Activated CD8-positive, alpha-beta T cell treated with anti-CD3 and anti-CD28 coated beads for 36 hours (primary cell): ENCODE measurements at regions not wholly inside any gene's neighbourhood (a gene's known extent, or its start where the extent isn't known, plus 50 kb on each side); places are given as distances from the start of the nearest gene placed in this dataset.

Experiments used
- ATAC-seq: fragments of 200-7000 bp; cut with Tn5 transposase; one replicate; pipeline ENCODE4 v1.10.0; 2021; ENCODE audit warnings: mild to moderate bottlenecking, moderate library complexity
- CTCF ChIA-PET: fragments of 350-600 bp; sonication (Branson Sonifier 250); formaldehyde crosslinking; loops from one replicate; lab custom pipeline; 2021; ENCODE audit warnings: antibody characterized with exemption; lab: Charles Lee
- POLR2A ChIA-PET: fragments of 350-600 bp; sonication (Branson Sonifier 250); formaldehyde crosslinking; loops from one replicate; lab custom pipeline; 2021; ENCODE audit warnings: antibody characterized with exemption; lab: Charles Lee
- DNase-seq: peaks from one replicate; pipeline ENCODE4 v3.0.0-alpha.2; 2020
- H3K27ac Mint-ChIP-seq: one replicate; pipeline ENCODE4 v1.8.0; 2021; ENCODE audit warnings: mild to moderate bottlenecking, mixed read lengths
- H3K27me3 Mint-ChIP-seq: one replicate; pipeline ENCODE4 v1.8.0; 2021; ENCODE audit warnings: mixed read lengths
- H3K36me3 Mint-ChIP-seq: one replicate; pipeline ENCODE4 v1.8.0; 2021; ENCODE audit warnings: low read depth, mixed read lengths
- H3K4me1 Mint-ChIP-seq: one replicate; pipeline ENCODE4 v1.8.0; 2021; ENCODE audit warnings: low read depth, mixed read lengths
- H3K4me3 Mint-ChIP-seq: one replicate; pipeline ENCODE4 v1.8.0; 2021; ENCODE audit warnings: mild to moderate bottlenecking, moderate library complexity, mixed read lengths
- H3K9me3 Mint-ChIP-seq: one replicate; pipeline ENCODE4 v1.8.0; 2021; ENCODE audit warnings: mixed read lengths
- intact Hi-C: fragments of 100-400 bp; cut with micrococcal nuclease; formaldehyde crosslinking; loops from one replicate; pipeline ENCODE4 v1.10.0; 2022
- TF ChIP-seq, protein P1 (sequence below): fragments of 200-600 bp; IDR thresholded peaks from one replicate; pipeline ENCODE4 v1.8.0; 2022; ENCODE audit warnings: antibody characterized with exemption, mild to moderate bottlenecking

GRCh38 chr1:83742446-83742845 lies 256.5 kb downstream of the TTLL7 start:
- ATAC-seq, result no peak
- DNase-seq, result no peak
- ChIA-PET POLR2A (no interaction called here), CTCF (no interaction called here)
- intact Hi-C loops, result no loop called here
- H3K27me3 Mint-ChIP-seq, result no peaks in the 10 kb centered on the region
- no peaks in the 10 kb centered on the region for H3K9me3 Mint-ChIP-seq
- no peak overlapping the region for H3K27ac Mint-ChIP-seq
- H3K4me1 Mint-ChIP-seq, result no peaks in the 10 kb centered on the region
- no peak overlapping the region for H3K4me3 Mint-ChIP-seq
- TF ChIP-seq, protein P1, sequence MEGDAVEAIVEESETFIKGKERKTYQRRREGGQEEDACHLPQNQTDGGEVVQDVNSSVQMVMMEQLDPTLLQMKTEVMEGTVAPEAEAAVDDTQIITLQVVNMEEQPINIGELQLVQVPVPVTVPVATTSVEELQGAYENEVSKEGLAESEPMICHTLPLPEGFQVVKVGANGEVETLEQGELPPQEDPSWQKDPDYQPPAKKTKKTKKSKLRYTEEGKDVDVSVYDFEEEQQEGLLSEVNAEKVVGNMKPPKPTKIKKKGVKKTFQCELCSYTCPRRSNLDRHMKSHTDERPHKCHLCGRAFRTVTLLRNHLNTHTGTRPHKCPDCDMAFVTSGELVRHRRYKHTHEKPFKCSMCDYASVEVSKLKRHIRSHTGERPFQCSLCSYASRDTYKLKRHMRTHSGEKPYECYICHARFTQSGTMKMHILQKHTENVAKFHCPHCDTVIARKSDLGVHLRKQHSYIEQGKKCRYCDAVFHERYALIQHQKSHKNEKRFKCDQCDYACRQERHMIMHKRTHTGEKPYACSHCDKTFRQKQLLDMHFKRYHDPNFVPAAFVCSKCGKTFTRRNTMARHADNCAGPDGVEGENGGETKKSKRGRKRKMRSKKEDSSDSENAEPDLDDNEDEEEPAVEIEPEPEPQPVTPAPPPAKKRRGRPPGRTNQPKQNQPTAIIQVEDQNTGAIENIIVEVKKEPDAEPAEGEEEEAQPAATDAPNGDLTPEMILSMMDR, result no peak
- H3K36me3 Mint-ChIP-seq, result no peaks in the 10 kb centered on the region

DNA sequence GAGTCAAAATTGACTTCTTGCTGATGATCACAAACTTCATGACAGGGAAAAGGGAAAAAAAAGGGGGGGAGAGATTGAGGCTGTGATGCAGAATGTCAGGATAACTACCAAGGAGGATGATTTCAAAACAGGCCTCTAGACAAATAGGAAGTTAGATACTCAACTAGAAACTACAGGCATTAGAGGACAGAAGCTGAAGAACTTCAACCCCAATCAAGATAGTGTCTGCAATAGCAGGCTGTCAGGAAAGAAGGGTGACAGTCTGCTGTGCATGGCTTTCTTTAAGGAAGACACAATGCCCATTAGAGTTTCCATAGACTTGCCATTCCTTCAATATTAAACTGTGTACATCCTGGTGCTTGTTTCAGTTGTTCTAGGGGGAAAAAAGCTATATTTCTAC lies 257.2 kb downstream of the TTLL7 start:
- H3K27ac Mint-ChIP-seq, result no peak overlapping the region
- H3K36me3 Mint-ChIP-seq, result no peaks in the 10 kb centered on the region
- POLR2A ChIA-PET, result no interaction called here
- no peak for DNase-seq
- TF ChIP-seq, protein P1, result no peak
- no peaks in the 10 kb centered on the region for H3K4me1 Mint-ChIP-seq
- ATAC-seq, result no peak
- H3K9me3 Mint-ChIP-seq, result no peaks in the 10 kb centered on the region
- intact Hi-C loops, result no loop called here
- CTCF ChIA-PET, result no interaction called here
- H3K27me3 Mint-ChIP-seq, result no peaks in the 10 kb centered on the region
- no peak overlapping the region for H3K4me3 Mint-ChIP-seq

- Mint-ChIP-seq H3K36me3 (no peaks in the 10 kb centered on the region), H3K27ac (no peak overlapping the region), H3K4me3 (no peak overlapping the region), H3K27me3 (no peaks in the 10 kb centered on the region), H3K4me1 (no peaks in the 10 kb centered on the region), H3K9me3 (no peaks in the 10 kb centered on the region)
- POLR2A ChIA-PET, result no interaction called here
- TF ChIP-seq, protein P1, result no peak
- ATAC-seq (no peak), DNase-seq (no peak)
- intact Hi-C loops, result no loop called here
- CTCF ChIA-PET, result no interaction called here
These were observed 257.6 kb downstream of the TTLL7 start for GRCh38 chr1:83741348-83741747.

- ATAC-seq (no peak), DNase-seq (no peak)
- no peaks in the 10 kb centered on the region for H3K9me3 Mint-ChIP-seq
- intact Hi-C loops, result no loop called here
- no peaks in the 10 kb centered on the region for H3K27me3 Mint-ChIP-seq
- TF ChIP-seq, protein P1, result no peak
- ChIA-PET CTCF (no interaction called here), POLR2A (no interaction called here)
- no peak overlapping the region for H3K4me3 Mint-ChIP-seq
- no peak overlapping the region for H3K27ac Mint-ChIP-seq
- no peaks in the 10 kb centered on the region for H3K4me1 Mint-ChIP-seq
- H3K36me3 Mint-ChIP-seq, result no peaks in the 10 kb centered on the region
These were observed 263.4 kb downstream of the TTLL7 start for GRCh38 chr1:83735526-83735925.

DNA sequence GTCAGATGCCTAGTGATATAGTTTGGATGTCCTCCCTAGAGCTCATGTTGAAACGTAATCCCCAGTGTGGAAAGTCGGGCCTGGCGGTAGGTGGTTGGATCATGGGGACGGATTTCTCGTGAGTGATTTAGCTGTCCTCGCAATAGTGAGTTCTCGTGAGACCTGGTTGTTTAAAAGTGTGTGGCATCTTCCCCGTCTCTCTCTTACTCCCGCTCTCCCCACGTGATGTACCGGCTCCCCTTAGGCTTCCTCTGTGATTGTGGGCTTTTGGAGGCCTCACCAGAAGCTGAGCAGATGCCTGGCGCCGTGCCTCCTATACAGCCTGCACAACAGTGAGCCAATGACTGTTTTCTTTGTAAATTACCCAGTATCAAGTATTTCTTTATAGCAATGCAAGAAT lies 264.5 kb downstream of the TTLL7 start:
- Mint-ChIP-seq H3K9me3 (no peaks in the 10 kb centered on the region), H3K36me3 (no peaks in the 10 kb centered on the region), H3K4me3 (no peak overlapping the region), H3K27me3 (no peaks in the 10 kb centered on the region), H3K4me1 (no peaks in the 10 kb centered on the region), H3K27ac (no peak overlapping the region)
- no peak for ATAC-seq
- TF ChIP-seq, protein P1, result no peak
- intact Hi-C loops, result no loop called here
- ChIA-PET POLR2A (no interaction called here), CTCF (no interaction called here)
- DNase-seq, result no peak
